IPS-20b (cell line): ENCODE measurements at regions not wholly inside any gene's neighbourhood (a gene's known extent, or its start where the extent isn't known, plus 50 kb on each side); places are given as distances from the start of the nearest gene placed in this dataset.

ENCODE experiments used
- H3K27ac ChIP-seq: one replicate; pipeline ENCODE4 v1.5.1; 2013; ENCODE audit warnings: low read length
- H3K27me3 ChIP-seq: 2 replicates; pipeline ENCODE4 v1.6.1; 2013; ENCODE audit warnings: mild to moderate bottlenecking, low read length, inconsistent platforms; ENCODE audit not compliant: insufficient read depth
- H3K36me3 ChIP-seq: 2 replicates; pipeline ENCODE4 v1.6.1; 2013; ENCODE audit warnings: low read depth, mild to moderate bottlenecking, inconsistent platforms, low read length, moderate library complexity; ENCODE audit not compliant: insufficient read depth
- H3K4me1 ChIP-seq: 2 replicates; pipeline ENCODE4 v1.6.1; 2013; ENCODE audit warnings: mild to moderate bottlenecking, control low read depth, inconsistent platforms, low read length, moderate library complexity; ENCODE audit not compliant: insufficient read depth
- H3K4me3 ChIP-seq: 2 replicates; pipeline ENCODE4 v1.5.1; 2013; ENCODE audit warnings: mild to moderate bottlenecking, low read length, inconsistent platforms
- H3K9ac ChIP-seq: 2 replicates; pipeline ENCODE4 v1.6.1; 2013; ENCODE audit warnings: low read depth, mild to moderate bottlenecking, inconsistent platforms, low read length, moderate library complexity
- H3K9me3 ChIP-seq: 2 replicates; pipeline ENCODE4 v1.6.1; 2013; ENCODE audit warnings: mild to moderate bottlenecking, low read depth, low read length, inconsistent platforms; ENCODE audit not compliant: insufficient read depth

DNA sequence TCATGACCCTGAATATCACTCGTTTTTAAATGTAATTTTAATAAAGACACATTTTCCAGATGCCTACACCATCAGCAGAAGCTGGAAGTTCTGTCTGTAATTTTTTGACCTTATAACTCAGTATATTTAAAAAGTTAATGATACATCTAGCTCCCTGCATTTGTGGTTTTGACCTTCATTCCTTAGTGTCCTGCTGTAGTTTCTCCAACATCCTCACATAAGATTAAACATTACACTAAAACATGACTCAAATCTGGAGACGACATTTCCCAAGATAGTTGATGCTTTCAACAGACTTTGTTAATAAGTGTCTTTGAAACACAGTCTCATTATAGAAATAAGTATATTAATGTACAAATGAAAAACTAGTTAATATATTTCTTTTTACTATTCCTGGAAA, 363.1 kb downstream of the POM121L12 start:
- Histone ChIP-seq H3K9ac (no peak overlapping the region), H3K27me3 (no peaks in the 10 kb centered on the region), H3K9me3 (no peaks in the 10 kb centered on the region), H3K4me1 (no peaks in the 10 kb centered on the region), H3K36me3 (no peaks in the 10 kb centered on the region), H3K4me3 (no peak overlapping the region), H3K27ac (no peak overlapping the region)

- H3K36me3 ChIP-seq, result no peaks in the 10 kb centered on the region
- H3K9me3 ChIP-seq, result no peaks in the 10 kb centered on the region
- no peak overlapping the region for H3K4me3 ChIP-seq
- no peaks in the 10 kb centered on the region for H3K27me3 ChIP-seq
- no peaks in the 10 kb centered on the region for H3K4me1 ChIP-seq
- H3K9ac ChIP-seq, result no peak overlapping the region
- no peak overlapping the region for H3K27ac ChIP-seq
Observed at GRCh38 chr7:53413021-53413420, 377.6 kb downstream of the POM121L12 start.

DNA sequence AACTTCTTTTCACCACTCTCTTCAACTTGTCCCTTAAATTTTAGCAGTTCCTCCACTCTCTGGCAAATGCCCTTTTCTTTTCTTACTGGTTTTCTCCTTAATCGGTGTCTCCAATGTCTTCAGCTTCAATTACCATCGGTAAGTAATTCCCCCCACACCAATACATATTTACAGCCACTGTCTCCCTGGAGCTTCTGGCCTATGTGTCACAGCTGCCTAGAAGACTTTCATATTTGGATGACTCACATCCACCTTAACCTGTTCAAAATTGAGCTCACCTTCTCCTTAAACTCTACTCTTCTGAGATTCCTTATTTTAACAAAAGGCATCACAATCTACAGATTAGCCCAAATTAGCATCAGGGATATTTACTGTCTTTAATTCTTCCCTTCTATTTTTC, 380.4 kb downstream of the POM121L12 start:
- no peak overlapping the region for H3K9ac ChIP-seq

DNA sequence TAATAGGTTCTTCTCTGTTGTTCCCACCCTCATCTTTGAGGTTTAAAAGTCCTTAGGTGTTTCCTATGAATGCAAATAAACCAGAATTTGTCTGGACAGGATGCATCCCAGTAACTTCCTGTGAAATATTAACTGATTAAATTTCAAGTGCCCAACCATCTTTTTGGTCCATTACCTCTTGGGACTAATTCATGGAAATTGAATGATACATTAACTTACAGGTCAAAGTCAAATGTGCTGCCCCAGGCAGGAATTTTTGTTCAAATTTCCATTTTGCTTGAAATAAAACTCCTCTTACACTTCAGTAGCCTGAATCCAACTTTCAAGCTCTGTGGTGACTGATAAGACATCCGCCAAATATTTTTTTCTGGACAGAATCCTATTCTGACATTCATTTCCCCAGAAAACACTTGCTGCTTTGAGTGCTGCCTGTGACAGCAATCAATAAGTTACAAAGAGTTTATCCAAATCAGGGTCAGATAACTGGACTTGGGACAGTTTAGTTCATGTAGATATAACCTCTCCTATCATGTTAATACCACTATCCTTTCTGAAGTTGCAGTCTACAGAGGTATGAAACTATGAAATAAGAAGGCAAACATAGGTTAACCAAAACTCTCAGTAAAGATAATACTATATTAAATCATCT, 383.5 kb downstream of the POM121L12 start:
- no peaks in the 10 kb centered on the region for H3K4me1 ChIP-seq

More for the DNA sequence above, 380.4 kb downstream of the POM121L12 start:
- no peak overlapping the region for H3K27ac ChIP-seq
- H3K9me3 ChIP-seq, result no peaks in the 10 kb centered on the region
- H3K36me3 ChIP-seq, result no peaks in the 10 kb centered on the region
- H3K4me1 ChIP-seq, result no peaks in the 10 kb centered on the region
- H3K27me3 ChIP-seq, result no peaks in the 10 kb centered on the region
- H3K4me3 ChIP-seq, result no peak overlapping the region

DNA sequence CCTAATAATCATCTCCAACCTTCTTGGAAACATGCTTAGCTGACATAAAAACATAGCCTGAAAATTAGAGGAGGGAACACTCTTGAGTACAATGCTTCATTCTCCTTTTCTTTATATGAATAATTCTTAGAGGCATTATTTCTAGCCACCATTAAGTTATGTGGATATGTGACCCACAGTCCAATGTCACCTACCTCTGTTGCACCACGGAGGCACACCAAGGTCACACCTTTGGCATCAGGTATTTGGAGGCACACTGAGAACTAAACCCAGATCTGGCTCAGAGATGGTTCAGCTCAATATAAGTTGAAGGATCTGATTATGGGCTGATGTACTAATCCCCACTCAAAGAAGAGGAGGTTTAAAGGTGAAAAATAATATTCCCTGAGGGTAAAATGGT, 385.1 kb downstream of the POM121L12 start:
- H3K27ac ChIP-seq, result no peak overlapping the region
- no peaks in the 10 kb centered on the region for H3K9me3 ChIP-seq
- H3K4me1 ChIP-seq, result no peaks in the 10 kb centered on the region
- no peak overlapping the region for H3K9ac ChIP-seq
- no peaks in the 10 kb centered on the region for H3K36me3 ChIP-seq
- H3K4me3 ChIP-seq, result no peak overlapping the region
- H3K27me3 ChIP-seq, result no peaks in the 10 kb centered on the region

More for the DNA sequence above, 383.5 kb downstream of the POM121L12 start:
- Histone ChIP-seq H3K4me3 (no peak overlapping the region), H3K9ac (no peak overlapping the region), H3K27ac (no peak overlapping the region), H3K36me3 (no peaks in the 10 kb centered on the region), H3K27me3 (no peaks in the 10 kb centered on the region), H3K9me3 (no peaks in the 10 kb centered on the region)

GRCh38 chr7:53422291-53422690, 386.9 kb downstream of the POM121L12 start:
- no peak overlapping the region for H3K9ac ChIP-seq
- no peaks in the 10 kb centered on the region for H3K9me3 ChIP-seq
- H3K27ac ChIP-seq, result no peak overlapping the region
- H3K36me3 ChIP-seq, result no peaks in the 10 kb centered on the region
- H3K4me3 ChIP-seq, result no peak overlapping the region
- no peaks in the 10 kb centered on the region for H3K27me3 ChIP-seq
- no peaks in the 10 kb centered on the region for H3K4me1 ChIP-seq

GRCh38 chr7:53426145-53426750, 390.8 kb downstream of the POM121L12 start:
- H3K36me3 ChIP-seq, result no peaks in the 10 kb centered on the region
- H3K9ac ChIP-seq, result no peak overlapping the region
- no peak overlapping the region for H3K4me3 ChIP-seq
- no peak overlapping the region for H3K27ac ChIP-seq
- H3K27me3 ChIP-seq, result no peaks in the 10 kb centered on the region
- H3K9me3 ChIP-seq, result no peaks in the 10 kb centered on the region
- no peaks in the 10 kb centered on the region for H3K4me1 ChIP-seq

GRCh38 chr7:53428045-53428444, 392.6 kb downstream of the POM121L12 start:
- no peak overlapping the region for H3K27ac ChIP-seq
- no peaks in the 10 kb centered on the region for H3K9me3 ChIP-seq
- H3K27me3 ChIP-seq, result no peaks in the 10 kb centered on the region
- no peak overlapping the region for H3K9ac ChIP-seq
- no peaks in the 10 kb centered on the region for H3K36me3 ChIP-seq
- no peak overlapping the region for H3K4me3 ChIP-seq
- no peaks in the 10 kb centered on the region for H3K4me1 ChIP-seq

GRCh38 chr7:53431901-53432300, 396.5 kb downstream of the POM121L12 start:
- Histone ChIP-seq H3K9ac (no peak overlapping the region), H3K36me3 (no peaks in the 10 kb centered on the region), H3K4me1 (no peaks in the 10 kb centered on the region), H3K27ac (no peak overlapping the region), H3K9me3 (no peaks in the 10 kb centered on the region), H3K4me3 (no peak overlapping the region), H3K27me3 (no peaks in the 10 kb centered on the region)

DNA sequence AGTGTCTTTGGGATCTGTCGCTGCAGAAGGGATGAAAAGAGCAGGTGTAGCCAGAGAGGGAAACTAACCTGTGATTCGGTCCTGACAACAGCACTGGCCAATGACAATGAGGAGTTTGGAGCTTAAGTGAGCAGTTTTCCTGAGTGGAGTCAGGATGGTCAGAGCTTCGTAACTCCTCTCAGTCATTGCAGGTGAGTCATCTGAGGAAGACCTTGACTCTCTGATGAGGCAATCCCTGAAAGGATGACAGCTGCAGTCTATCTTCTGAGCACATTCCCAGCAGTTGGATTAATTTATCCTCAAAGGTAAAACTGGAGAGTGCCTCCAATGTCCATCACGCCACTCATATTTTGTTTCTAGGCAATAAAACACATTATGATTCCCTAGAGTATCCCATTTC, 401.9 kb downstream of the POM121L12 start:
- H3K4me3 ChIP-seq, result no peak overlapping the region
- no peaks in the 10 kb centered on the region for H3K9me3 ChIP-seq
- H3K36me3 ChIP-seq, result no peaks in the 10 kb centered on the region
- H3K9ac ChIP-seq, result no peak overlapping the region
- no peaks in the 10 kb centered on the region for H3K4me1 ChIP-seq
- H3K27me3 ChIP-seq, result no peaks in the 10 kb centered on the region
- no peak overlapping the region for H3K27ac ChIP-seq

DNA sequence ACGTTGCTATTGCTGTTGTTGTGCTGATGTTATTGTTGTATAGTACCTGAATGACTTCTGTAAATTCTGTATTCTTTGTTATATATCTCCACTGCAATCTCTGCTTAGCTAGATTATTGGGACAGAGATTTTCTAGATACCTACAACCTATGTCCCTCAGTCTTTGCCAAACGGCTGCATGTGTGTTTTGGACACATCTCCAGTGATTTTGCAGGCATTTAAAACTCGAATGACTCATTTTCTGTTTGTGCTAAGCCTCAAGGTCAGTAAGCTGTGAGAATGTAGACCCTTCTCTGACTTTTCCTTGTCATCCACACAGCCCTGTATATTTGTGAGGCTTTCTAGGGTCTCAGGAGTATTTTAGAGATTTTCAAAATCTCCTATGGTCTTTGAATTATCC, 410.7 kb downstream of the POM121L12 start:
- Histone ChIP-seq H3K36me3 (no peaks in the 10 kb centered on the region), H3K27me3 (no peaks in the 10 kb centered on the region)

GRCh38 chr7:53458636-53459035, 423.2 kb downstream of the POM121L12 start:
- H3K27ac ChIP-seq, result no peak overlapping the region
- H3K4me3 ChIP-seq, result no peak overlapping the region
- H3K9me3 ChIP-seq, result no peaks in the 10 kb centered on the region
- no peaks in the 10 kb centered on the region for H3K27me3 ChIP-seq
- H3K36me3 ChIP-seq, result no peaks in the 10 kb centered on the region
- H3K4me1 ChIP-seq, result no peaks in the 10 kb centered on the region
- no peak overlapping the region for H3K9ac ChIP-seq

More for the DNA sequence above, 410.7 kb downstream of the POM121L12 start:
- Histone ChIP-seq H3K4me1 (no peaks in the 10 kb centered on the region), H3K4me3 (no peak overlapping the region), H3K9ac (no peak overlapping the region), H3K27ac (no peak overlapping the region), H3K9me3 (no peaks in the 10 kb centered on the region)
